DND-41 (cell line): ENCODE measurements at regions not wholly inside any gene's neighbourhood (a gene's known extent, or its start where the extent isn't known, plus 50 kb on each side); places are given as distances from the start of the nearest gene placed in this dataset.

Experiments
- ATAC-seq: fragments of 200-7000 bp; cut with Tn5 transposase; 3 replicates; pipeline ENCODE4 v1.9.1; 2021; ENCODE audit warnings: low read depth; ENCODE audit not compliant: insufficient read depth
- DNase-seq: peaks from one replicate; pipeline ENCODE4 v3.0.0-alpha.2; 2020
- H2AFZ ChIP-seq: 2 replicates; pipeline ENCODE4 v1.6.0; 2012; ENCODE audit warnings: low read depth, low read length
- H3K27ac ChIP-seq: 2 replicates; pipeline ENCODE4 v1.5.1; 2012; ENCODE audit warnings: low read length, inconsistent platforms
- H3K27me3 ChIP-seq: fragments of 200-600 bp; sonication (generic); 2 replicates; pipeline ENCODE4 v1.6.0; 2012; ENCODE audit warnings: low read length, mild to moderate bottlenecking, inconsistent platforms; ENCODE audit not compliant: insufficient read depth, poor library complexity
- H3K36me3 ChIP-seq: 2 replicates; pipeline ENCODE4 v1.5.1; 2012; ENCODE audit warnings: low read length, inconsistent platforms; ENCODE audit not compliant: insufficient read depth
- H3K4me1 ChIP-seq: 2 replicates; pipeline ENCODE4 v1.5.1; 2012; ENCODE audit warnings: mild to moderate bottlenecking, low read length; ENCODE audit not compliant: insufficient read depth
- H3K4me2 ChIP-seq: 2 replicates; pipeline ENCODE4 v1.6.0; 2012; ENCODE audit warnings: mild to moderate bottlenecking, moderate library complexity, low read length, inconsistent platforms; ENCODE audit not compliant: insufficient read depth
- H3K4me3 ChIP-seq, 2 experiments: fragments of 200-600 bp in 1 of 2; shearing (Covaris generic) in 1 of 2; 2 replicates each; pipeline ENCODE4 v1.5.1; 2012 to 2016; ENCODE audit warnings: inconsistent platforms in 2 of 2, low read length in 2 of 2, mild to moderate bottlenecking in 2 of 2, low read depth in 1 of 2, moderate library complexity in 1 of 2
- H3K79me2 ChIP-seq: 2 replicates; pipeline ENCODE4 v1.6.0; 2012; ENCODE audit warnings: low read length, inconsistent platforms; ENCODE audit not compliant: insufficient read depth
- H3K9ac ChIP-seq: 2 replicates; pipeline ENCODE4 v1.6.0; 2012; ENCODE audit warnings: low read depth, mild to moderate bottlenecking, inconsistent platforms, low read length, moderate library complexity
- H3K9me3 ChIP-seq: 2 replicates; pipeline ENCODE4 v1.5.1; 2012; ENCODE audit warnings: low read length, moderate library complexity, mild to moderate bottlenecking, inconsistent platforms; ENCODE audit not compliant: insufficient read depth, severe bottlenecking
- H4K20me1 ChIP-seq: 2 replicates; pipeline ENCODE4 v1.6.0; 2012; ENCODE audit warnings: low read length; ENCODE audit not compliant: insufficient read depth
- EZH2 ChIP-seq: IDR thresholded peaks from 3 replicates; pipeline ENCODE4 v1.6.1; 2012; ENCODE audit warnings: borderline replicate concordance, low read depth, mild to moderate bottlenecking, moderate library complexity, low read length, inconsistent platforms; ENCODE audit not compliant: severe bottlenecking
- TF ChIP-seq, protein P1 (sequence below): IDR thresholded peaks from 2 replicates; pipeline ENCODE4 v1.5.1; 2012; ENCODE audit warnings: borderline replicate concordance, low read length, moderate library complexity, mild to moderate bottlenecking; ENCODE audit not compliant: poor library complexity, severe bottlenecking; ENCODE audit errors: extremely low read depth

DNA sequence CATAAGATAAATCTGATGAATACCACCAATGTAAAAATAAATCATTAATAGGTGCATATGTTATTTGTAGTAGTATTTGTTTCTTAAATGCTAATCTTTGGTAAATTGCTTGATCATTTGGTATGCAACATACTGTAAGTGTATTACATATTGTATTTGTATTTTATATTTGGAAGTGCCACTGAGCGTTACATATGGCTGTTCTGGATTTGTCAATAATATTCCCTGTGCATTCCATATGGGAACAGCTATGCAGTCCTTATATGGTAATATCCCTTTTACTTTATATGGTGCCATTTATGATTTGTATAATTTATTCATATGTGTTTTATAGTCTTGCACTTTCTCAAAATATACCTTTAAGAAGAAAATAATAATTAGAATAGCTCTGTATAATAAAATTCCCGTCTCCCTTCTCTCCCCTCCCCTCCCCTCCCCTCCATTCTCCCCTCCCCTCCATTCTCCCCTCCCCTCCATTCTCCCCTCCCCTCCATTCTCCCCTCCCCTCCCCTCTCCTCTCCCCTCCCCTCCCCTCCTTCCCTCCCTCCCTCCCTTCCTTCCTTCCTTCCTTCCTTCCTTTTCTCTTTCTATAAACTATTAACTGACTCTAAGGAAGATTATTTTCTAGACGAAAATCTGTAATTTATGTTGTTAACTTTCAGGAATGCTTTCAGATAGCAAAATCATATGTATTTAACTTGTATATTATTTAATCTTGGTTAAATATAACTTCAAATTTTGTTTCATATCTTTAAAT is 241.4 kb downstream of the CSNK1G3 start:
- no peak overlapping the region for H2AFZ ChIP-seq
- H4K20me1 ChIP-seq: no peaks in the 10 kb centered on the region
- no peak overlapping the region for H3K4me3 ChIP-seq
- no peak overlapping the region for H3K9ac ChIP-seq
- ATAC-seq (no peak), DNase-seq (no peak)
- no peaks in the 10 kb centered on the region for H3K79me2 ChIP-seq
- no peaks in the 10 kb centered on the region for H3K27me3 ChIP-seq
- TF ChIP-seq, protein P1, sequence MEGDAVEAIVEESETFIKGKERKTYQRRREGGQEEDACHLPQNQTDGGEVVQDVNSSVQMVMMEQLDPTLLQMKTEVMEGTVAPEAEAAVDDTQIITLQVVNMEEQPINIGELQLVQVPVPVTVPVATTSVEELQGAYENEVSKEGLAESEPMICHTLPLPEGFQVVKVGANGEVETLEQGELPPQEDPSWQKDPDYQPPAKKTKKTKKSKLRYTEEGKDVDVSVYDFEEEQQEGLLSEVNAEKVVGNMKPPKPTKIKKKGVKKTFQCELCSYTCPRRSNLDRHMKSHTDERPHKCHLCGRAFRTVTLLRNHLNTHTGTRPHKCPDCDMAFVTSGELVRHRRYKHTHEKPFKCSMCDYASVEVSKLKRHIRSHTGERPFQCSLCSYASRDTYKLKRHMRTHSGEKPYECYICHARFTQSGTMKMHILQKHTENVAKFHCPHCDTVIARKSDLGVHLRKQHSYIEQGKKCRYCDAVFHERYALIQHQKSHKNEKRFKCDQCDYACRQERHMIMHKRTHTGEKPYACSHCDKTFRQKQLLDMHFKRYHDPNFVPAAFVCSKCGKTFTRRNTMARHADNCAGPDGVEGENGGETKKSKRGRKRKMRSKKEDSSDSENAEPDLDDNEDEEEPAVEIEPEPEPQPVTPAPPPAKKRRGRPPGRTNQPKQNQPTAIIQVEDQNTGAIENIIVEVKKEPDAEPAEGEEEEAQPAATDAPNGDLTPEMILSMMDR: no peak
- no peak for TF ChIP-seq EZH2
- no peaks in the 10 kb centered on the region for H3K9me3 ChIP-seq
- no peaks in the 10 kb centered on the region for H3K36me3 ChIP-seq
- no peak overlapping the region for H3K27ac ChIP-seq
- no peaks in the 10 kb centered on the region for H3K4me1 ChIP-seq
- H3K4me2 ChIP-seq: no peak overlapping the region

DNA sequence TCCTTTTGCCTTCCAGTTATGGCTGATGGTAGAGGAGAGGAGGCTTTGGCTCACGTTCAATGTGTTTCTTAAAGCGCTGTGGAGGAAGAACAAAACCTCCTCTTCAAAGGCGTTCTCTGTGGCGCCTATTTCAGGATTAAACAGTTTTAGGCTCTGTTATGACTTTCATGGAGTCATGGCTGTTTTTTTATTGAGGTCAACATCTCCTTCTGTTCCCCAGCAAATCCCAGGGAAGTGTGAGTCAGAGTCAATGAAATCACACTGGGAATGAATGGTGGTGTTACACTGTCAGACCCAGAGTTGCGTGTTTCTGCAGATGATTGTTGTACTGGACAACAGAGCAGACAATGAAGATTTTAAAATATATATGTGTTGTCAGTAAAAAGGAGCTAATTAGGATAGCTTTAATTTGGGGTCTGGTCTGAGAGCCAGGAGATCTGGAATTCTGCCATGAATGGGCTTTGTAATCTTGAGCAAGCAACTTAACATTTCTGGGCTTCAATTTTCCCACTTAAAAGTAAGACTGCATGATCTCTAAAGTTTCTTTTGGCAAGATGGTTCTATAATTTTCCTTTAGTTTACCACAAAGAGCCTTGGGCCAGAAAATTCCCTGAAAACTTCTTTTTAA is 240.7 kb downstream of the CSNK1G3 start:
- Histone ChIP-seq H2AFZ (no peak overlapping the region), H3K4me1 (no peaks in the 10 kb centered on the region), H3K36me3 (no peaks in the 10 kb centered on the region), H3K4me2 (no peak overlapping the region), H3K4me3 (no peak overlapping the region), H3K9ac (no peak overlapping the region), H3K27me3 (no peaks in the 10 kb centered on the region), H3K9me3 (no peaks in the 10 kb centered on the region), H4K20me1 (no peaks in the 10 kb centered on the region), H3K27ac (no peak overlapping the region), H3K79me2 (no peaks in the 10 kb centered on the region)
- TF ChIP-seq EZH2: no peak
- TF ChIP-seq, protein P1: no peak
- DNase-seq: no peak
- ATAC-seq: no peak

DNA sequence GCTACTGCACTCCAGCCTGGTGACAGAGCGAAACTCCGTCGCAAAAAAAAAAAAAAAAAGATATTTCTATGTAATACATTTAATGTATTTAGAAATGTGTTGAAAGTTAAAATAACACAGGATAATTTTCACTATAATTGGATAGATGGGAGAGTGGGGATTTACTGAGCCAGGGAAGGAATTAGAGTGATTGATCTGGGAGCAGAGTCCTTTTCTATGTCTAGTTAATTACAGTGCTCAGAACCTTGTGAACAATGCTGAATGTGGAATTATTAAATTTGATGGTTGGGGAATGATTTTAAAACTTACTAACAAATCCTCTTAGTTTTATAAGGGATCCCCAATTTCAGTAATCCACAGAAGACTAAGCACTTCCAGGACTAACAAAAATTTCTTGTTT is 239.7 kb downstream of the CSNK1G3 start:
- TF ChIP-seq, protein P1: no peak
- TF ChIP-seq EZH2: no peak
- H3K4me1 ChIP-seq: no peaks in the 10 kb centered on the region
- H4K20me1 ChIP-seq: no peaks in the 10 kb centered on the region
- H3K4me2 ChIP-seq: no peak overlapping the region
- no peaks in the 10 kb centered on the region for H3K36me3 ChIP-seq
- H3K4me3 ChIP-seq: no peak overlapping the region
- DNase-seq (no peak), ATAC-seq (no peak)
- H3K79me2 ChIP-seq: no peaks in the 10 kb centered on the region
- H3K9ac ChIP-seq: no peak overlapping the region
- H3K27me3 ChIP-seq: no peaks in the 10 kb centered on the region
- no peak overlapping the region for H3K27ac ChIP-seq
- H2AFZ ChIP-seq: no peak overlapping the region
- H3K9me3 ChIP-seq: no peaks in the 10 kb centered on the region
